ENCODE measurements at regions not wholly inside any gene's neighbourhood (a gene's known extent, or its start where the extent isn't known, plus 50 kb on each side); places are given as distances from the start of the nearest gene placed in this dataset.

GRCh38 chr15:91553196-91553854, 300.2 kb upstream of the SLCO3A1 start:
- TF ChIP-seq CTCF (IDR thresholded peaks at IDR 0.05; ENCODE audit: low read depth, low read length): no peak
- TF ChIP-seq POLR2A (IDR thresholded peaks at IDR 0.05; ENCODE audit: extremely low read depth, insufficient read length): no peak
- no peak for TF ChIP-seq MYC (IDR thresholded peaks at IDR 0.05; ENCODE audit: low read depth, low read length)
- TF ChIP-seq MAX (IDR thresholded peaks at IDR 0.05; ENCODE audit: low read depth, low read length): no peak
- H3K4me3 ChIP-seq (ENCODE audit: low read depth, low read length): no peak overlapping the region
- DNase-seq (ENCODE audit: low read depth): no peak

GRCh38 chr15:91555312-91555711, 298.2 kb upstream of the SLCO3A1 start:
- DNase-seq (ENCODE audit: low read depth): no peak
- TF ChIP-seq CTCF (IDR thresholded peaks at IDR 0.05; ENCODE audit: low read depth, low read length): no peak
- TF ChIP-seq MYC (IDR thresholded peaks at IDR 0.05; ENCODE audit: low read depth, low read length): no peak
- TF ChIP-seq POLR2A (IDR thresholded peaks at IDR 0.05; ENCODE audit: extremely low read depth, insufficient read length): no peak
- no peak for TF ChIP-seq MAX (IDR thresholded peaks at IDR 0.05; ENCODE audit: low read depth, low read length)
- no peak overlapping the region for H3K4me3 ChIP-seq (ENCODE audit: low read depth, low read length)

- H3K4me3 ChIP-seq (ENCODE audit: low read depth, low read length): no peak overlapping the region
- no peak for DNase-seq (ENCODE audit: low read depth)
- no peak for TF ChIP-seq POLR2A (IDR thresholded peaks at IDR 0.05; ENCODE audit: extremely low read depth, insufficient read length)
- TF ChIP-seq CTCF (IDR thresholded peaks at IDR 0.05; ENCODE audit: low read depth, low read length): no peak
- no peak for TF ChIP-seq MYC (IDR thresholded peaks at IDR 0.05; ENCODE audit: low read depth, low read length)
- no peak for TF ChIP-seq MAX (IDR thresholded peaks at IDR 0.05; ENCODE audit: low read depth, low read length)
These were observed 296.6 kb upstream of the SLCO3A1 start for GRCh38 chr15:91556926-91557325.

- H3K4me3 ChIP-seq (ENCODE audit: low read depth, low read length): no peak overlapping the region
- DNase-seq (ENCODE audit: low read depth): no peak
- TF ChIP-seq MAX (IDR thresholded peaks at IDR 0.05; ENCODE audit: low read depth, low read length) (no peak), POLR2A (IDR thresholded peaks at IDR 0.05; ENCODE audit: extremely low read depth, insufficient read length) (no peak), CTCF (IDR thresholded peaks at IDR 0.05; ENCODE audit: low read depth, low read length) (no peak)
These were observed 294.4 kb upstream of the SLCO3A1 start for GRCh38 chr15:91559066-91559465.

GRCh38 chr15:91561371-91562100, 292.0 kb upstream of the SLCO3A1 start:
- no peak overlapping the region for H3K4me3 ChIP-seq (ENCODE audit: low read depth, low read length)
- TF ChIP-seq POLR2A (IDR thresholded peaks at IDR 0.05; ENCODE audit: extremely low read depth, insufficient read length): no peak
- no peak for TF ChIP-seq CTCF (IDR thresholded peaks at IDR 0.05; ENCODE audit: low read depth, low read length)
- no peak for TF ChIP-seq MYC (IDR thresholded peaks at IDR 0.05; ENCODE audit: low read depth, low read length)
- TF ChIP-seq MAX (IDR thresholded peaks at IDR 0.05; ENCODE audit: low read depth, low read length): no peak
- no peak for DNase-seq (ENCODE audit: low read depth)

All from NB4 (cell line).